ENCODE measurements at regions not wholly inside any gene's neighbourhood (a gene's known extent, or its start where the extent isn't known, plus 50 kb on each side); places are given as distances from the start of the nearest gene placed in this dataset.

DNA sequence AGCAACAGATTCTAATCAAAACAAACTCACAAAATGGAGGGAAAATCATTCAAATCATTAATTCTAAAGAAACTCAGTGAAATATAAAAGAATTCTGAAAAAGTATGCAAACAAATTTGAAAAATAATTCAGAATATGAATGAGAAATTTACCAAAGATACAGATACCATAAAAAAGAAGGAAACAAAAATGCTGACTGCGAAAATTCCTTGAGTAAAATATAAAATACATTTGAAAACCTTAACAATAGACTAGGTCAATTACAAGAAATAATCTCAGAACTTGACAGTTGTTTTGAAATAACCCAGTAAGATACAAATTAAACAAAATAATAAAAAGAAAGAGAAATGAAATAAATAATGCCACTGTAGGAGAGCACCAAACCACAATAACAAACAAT lies 1289.0 kb downstream of the SLITRK1 start:
- no peaks in the 10 kb centered on the region for H3K27me3 ChIP-seq (ENCODE audit: insufficient read depth, low read length)
- H3K4me1 ChIP-seq (ENCODE audit: insufficient read depth, low read length): no peaks in the 10 kb centered on the region
- H3K9me3 ChIP-seq (ENCODE audit: low read depth, low read length): no peaks in the 10 kb centered on the region
- TF ChIP-seq, protein P1, sequence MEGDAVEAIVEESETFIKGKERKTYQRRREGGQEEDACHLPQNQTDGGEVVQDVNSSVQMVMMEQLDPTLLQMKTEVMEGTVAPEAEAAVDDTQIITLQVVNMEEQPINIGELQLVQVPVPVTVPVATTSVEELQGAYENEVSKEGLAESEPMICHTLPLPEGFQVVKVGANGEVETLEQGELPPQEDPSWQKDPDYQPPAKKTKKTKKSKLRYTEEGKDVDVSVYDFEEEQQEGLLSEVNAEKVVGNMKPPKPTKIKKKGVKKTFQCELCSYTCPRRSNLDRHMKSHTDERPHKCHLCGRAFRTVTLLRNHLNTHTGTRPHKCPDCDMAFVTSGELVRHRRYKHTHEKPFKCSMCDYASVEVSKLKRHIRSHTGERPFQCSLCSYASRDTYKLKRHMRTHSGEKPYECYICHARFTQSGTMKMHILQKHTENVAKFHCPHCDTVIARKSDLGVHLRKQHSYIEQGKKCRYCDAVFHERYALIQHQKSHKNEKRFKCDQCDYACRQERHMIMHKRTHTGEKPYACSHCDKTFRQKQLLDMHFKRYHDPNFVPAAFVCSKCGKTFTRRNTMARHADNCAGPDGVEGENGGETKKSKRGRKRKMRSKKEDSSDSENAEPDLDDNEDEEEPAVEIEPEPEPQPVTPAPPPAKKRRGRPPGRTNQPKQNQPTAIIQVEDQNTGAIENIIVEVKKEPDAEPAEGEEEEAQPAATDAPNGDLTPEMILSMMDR (IDR thresholded peaks at IDR 0.05; ENCODE audit: extremely low read depth, low read depth, low read length): no peak
- H3K79me2 ChIP-seq (ENCODE audit: insufficient read depth, low read length): no peaks in the 10 kb centered on the region
- no peak overlapping the region for H3K4me2 ChIP-seq (ENCODE audit: insufficient read depth, low read length)
- no peak for DNase-seq (ENCODE audit: insufficient read length, low spot score, missing footprints)
- H3K4me3 ChIP-seq (ENCODE audit: insufficient read depth, low read length): no peak overlapping the region
- no peaks in the 10 kb centered on the region for H3K36me3 ChIP-seq (ENCODE audit: insufficient read depth, low read length)
- H2AFZ ChIP-seq (ENCODE audit: low read length): no peak overlapping the region
- H3K27ac ChIP-seq (ENCODE audit: low read depth, low read length): no peak overlapping the region
- no peaks in the 10 kb centered on the region for H4K20me1 ChIP-seq (ENCODE audit: insufficient read depth, low read length)

GRCh38 chr13:82571653-82572052 lies 1310.6 kb downstream of the SLITRK1 start:
- no peak overlapping the region for H2AFZ ChIP-seq (ENCODE audit: low read length)
- H3K27me3 ChIP-seq (ENCODE audit: insufficient read depth, low read length): no peaks in the 10 kb centered on the region
- H3K4me3 ChIP-seq (ENCODE audit: insufficient read depth, low read length): no peak overlapping the region
- peaks cover 3% of the 10 kb centered on the region for H3K9me3 ChIP-seq (ENCODE audit: low read depth, low read length)
- no peak overlapping the region for H3K4me2 ChIP-seq (ENCODE audit: insufficient read depth, low read length)
- peak; percentile 0 for DNase-seq (ENCODE audit: insufficient read length, low spot score, missing footprints)
- no peak overlapping the region for H3K27ac ChIP-seq (ENCODE audit: low read depth, low read length)
- no peaks in the 10 kb centered on the region for H4K20me1 ChIP-seq (ENCODE audit: insufficient read depth, low read length)
- no peaks in the 10 kb centered on the region for H3K36me3 ChIP-seq (ENCODE audit: insufficient read depth, low read length)
- no peaks in the 10 kb centered on the region for H3K79me2 ChIP-seq (ENCODE audit: insufficient read depth, low read length)
- no peaks in the 10 kb centered on the region for H3K4me1 ChIP-seq (ENCODE audit: insufficient read depth, low read length)
- TF ChIP-seq, protein P1 (IDR thresholded peaks at IDR 0.05; ENCODE audit: extremely low read depth, low read depth, low read length): no peak

- no peaks in the 10 kb centered on the region for H3K27me3 ChIP-seq (ENCODE audit: insufficient read depth, low read length)
- H3K4me1 ChIP-seq (ENCODE audit: insufficient read depth, low read length): no peaks in the 10 kb centered on the region
- TF ChIP-seq, protein P1 (IDR thresholded peaks at IDR 0.05; ENCODE audit: extremely low read depth, low read depth, low read length): no peak
- no peak for DNase-seq (ENCODE audit: insufficient read length, low spot score, missing footprints)
- peaks cover 3% of the 10 kb centered on the region for H3K9me3 ChIP-seq (ENCODE audit: low read depth, low read length)
- H3K79me2 ChIP-seq (ENCODE audit: insufficient read depth, low read length): no peaks in the 10 kb centered on the region
- no peaks in the 10 kb centered on the region for H3K36me3 ChIP-seq (ENCODE audit: insufficient read depth, low read length)
- H4K20me1 ChIP-seq (ENCODE audit: insufficient read depth, low read length): no peaks in the 10 kb centered on the region
- H2AFZ ChIP-seq (ENCODE audit: low read length): no peak overlapping the region
- no peak overlapping the region for H3K4me2 ChIP-seq (ENCODE audit: insufficient read depth, low read length)
- no peak overlapping the region for H3K4me3 ChIP-seq (ENCODE audit: insufficient read depth, low read length)
- H3K27ac ChIP-seq (ENCODE audit: low read depth, low read length): no peak overlapping the region
Measured at GRCh38 chr13:82569581-82569980, 1312.7 kb downstream of the SLITRK1 start.

DNA sequence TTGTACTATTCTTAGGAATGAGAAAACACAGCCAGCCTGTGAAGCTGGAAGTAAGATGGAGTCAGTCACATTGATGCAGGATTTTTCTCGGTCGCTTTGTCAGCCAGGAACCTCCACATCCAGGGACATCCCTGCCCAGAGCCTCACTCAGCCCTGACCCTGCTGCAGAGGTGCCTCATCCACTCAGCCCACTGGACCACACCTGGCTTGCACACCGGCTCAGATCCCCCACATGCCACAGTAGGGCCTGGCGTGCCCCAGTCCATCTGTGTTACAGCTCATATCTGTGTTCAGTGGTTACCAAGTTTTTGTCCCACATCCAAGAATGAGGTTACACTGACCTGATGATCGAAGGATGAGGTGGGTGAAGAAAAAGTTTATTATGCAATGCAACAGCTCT lies 1315.4 kb downstream of the SLITRK1 start:
- Histone ChIP-seq H3K27ac (ENCODE audit: low read depth, low read length) (no peak overlapping the region), H3K4me3 (ENCODE audit: insufficient read depth, low read length) (no peak overlapping the region), H2AFZ (ENCODE audit: low read length) (no peak overlapping the region), H3K27me3 (ENCODE audit: insufficient read depth, low read length) (no peaks in the 10 kb centered on the region), H4K20me1 (ENCODE audit: insufficient read depth, low read length) (no peaks in the 10 kb centered on the region), H3K79me2 (ENCODE audit: insufficient read depth, low read length) (no peaks in the 10 kb centered on the region), H3K4me1 (ENCODE audit: insufficient read depth, low read length) (no peaks in the 10 kb centered on the region), H3K4me2 (ENCODE audit: insufficient read depth, low read length) (no peak overlapping the region), H3K9me3 (ENCODE audit: low read depth, low read length) (peaks cover 3% of the 10 kb centered on the region), H3K36me3 (ENCODE audit: insufficient read depth, low read length) (no peaks in the 10 kb centered on the region)
- no peak for DNase-seq (ENCODE audit: insufficient read length, low spot score, missing footprints)
- TF ChIP-seq, protein P1 (IDR thresholded peaks at IDR 0.05; ENCODE audit: extremely low read depth, low read depth, low read length): no peak

Measured in osteoblast (primary cell).